ENCODE measurements at regions not wholly inside any gene's neighbourhood (a gene's known extent, or its start where the extent isn't known, plus 50 kb on each side); places are given as distances from the start of the nearest gene placed in this dataset.

DNA sequence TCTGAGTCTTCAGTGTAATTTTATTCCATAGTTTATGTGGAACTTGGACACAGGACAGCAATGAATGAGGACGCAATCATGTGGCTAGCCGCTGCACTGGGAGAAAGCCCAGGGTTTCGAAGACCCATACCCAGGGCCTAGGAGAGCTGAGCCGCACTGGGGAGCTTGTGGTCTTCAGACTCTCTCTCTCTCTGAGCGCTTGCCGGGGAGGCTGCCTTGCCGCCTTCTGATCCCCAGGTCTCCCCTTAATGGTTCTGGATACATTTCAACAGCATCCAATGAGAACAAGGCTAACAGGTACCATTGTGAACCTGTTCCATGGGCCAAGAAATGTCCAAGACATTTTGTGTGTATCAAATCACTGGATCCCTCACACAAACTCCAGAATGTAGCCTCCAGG, 383.4 kb downstream of the ICE1 start:
- TF ChIP-seq, protein P1, sequence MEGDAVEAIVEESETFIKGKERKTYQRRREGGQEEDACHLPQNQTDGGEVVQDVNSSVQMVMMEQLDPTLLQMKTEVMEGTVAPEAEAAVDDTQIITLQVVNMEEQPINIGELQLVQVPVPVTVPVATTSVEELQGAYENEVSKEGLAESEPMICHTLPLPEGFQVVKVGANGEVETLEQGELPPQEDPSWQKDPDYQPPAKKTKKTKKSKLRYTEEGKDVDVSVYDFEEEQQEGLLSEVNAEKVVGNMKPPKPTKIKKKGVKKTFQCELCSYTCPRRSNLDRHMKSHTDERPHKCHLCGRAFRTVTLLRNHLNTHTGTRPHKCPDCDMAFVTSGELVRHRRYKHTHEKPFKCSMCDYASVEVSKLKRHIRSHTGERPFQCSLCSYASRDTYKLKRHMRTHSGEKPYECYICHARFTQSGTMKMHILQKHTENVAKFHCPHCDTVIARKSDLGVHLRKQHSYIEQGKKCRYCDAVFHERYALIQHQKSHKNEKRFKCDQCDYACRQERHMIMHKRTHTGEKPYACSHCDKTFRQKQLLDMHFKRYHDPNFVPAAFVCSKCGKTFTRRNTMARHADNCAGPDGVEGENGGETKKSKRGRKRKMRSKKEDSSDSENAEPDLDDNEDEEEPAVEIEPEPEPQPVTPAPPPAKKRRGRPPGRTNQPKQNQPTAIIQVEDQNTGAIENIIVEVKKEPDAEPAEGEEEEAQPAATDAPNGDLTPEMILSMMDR (IDR thresholded peaks at IDR 0.05; ENCODE audit: extremely low read depth, missing control alignments) = no peak
- no peak for DNase-seq (ENCODE audit: low spot score)

DNA sequence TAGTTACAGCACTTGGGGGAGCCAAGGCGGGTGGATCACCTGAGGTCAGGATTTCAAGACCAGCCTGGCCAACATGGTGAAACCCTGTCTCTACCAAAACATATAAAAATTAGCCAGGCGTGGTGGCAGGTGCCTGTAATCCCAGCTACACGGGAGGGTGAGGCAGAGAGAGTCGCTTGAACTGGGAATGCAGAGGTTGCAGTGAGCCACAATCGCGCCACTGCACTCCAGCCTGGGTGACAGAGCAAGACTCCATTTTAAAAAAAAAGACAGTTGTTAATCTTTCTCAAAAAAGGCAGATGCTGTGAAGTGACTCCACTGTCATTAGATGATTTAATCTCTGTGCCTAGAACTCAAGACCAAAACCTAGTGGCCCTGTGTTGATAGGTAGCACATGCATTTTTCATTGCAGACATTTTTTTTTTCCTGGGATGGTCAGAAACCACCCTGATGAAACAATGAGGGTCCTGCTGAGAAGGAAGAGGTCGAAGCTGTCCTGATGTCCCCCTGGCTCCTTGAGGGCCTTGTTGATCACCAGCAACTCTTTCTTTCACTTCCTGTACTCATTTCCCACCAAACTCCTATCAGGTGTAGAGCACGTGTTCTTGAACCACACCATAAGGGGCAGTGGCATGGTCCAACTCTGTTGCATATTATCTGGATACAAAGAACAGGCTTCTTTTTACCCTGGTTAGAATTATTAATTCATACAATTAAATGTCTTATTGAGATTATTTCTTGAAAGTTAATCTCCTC, 382.2 kb downstream of the ICE1 start:
- no peak for DNase-seq (ENCODE audit: low spot score)
- TF ChIP-seq, protein P1 (IDR thresholded peaks at IDR 0.05; ENCODE audit: extremely low read depth, missing control alignments) = no peak

DNA sequence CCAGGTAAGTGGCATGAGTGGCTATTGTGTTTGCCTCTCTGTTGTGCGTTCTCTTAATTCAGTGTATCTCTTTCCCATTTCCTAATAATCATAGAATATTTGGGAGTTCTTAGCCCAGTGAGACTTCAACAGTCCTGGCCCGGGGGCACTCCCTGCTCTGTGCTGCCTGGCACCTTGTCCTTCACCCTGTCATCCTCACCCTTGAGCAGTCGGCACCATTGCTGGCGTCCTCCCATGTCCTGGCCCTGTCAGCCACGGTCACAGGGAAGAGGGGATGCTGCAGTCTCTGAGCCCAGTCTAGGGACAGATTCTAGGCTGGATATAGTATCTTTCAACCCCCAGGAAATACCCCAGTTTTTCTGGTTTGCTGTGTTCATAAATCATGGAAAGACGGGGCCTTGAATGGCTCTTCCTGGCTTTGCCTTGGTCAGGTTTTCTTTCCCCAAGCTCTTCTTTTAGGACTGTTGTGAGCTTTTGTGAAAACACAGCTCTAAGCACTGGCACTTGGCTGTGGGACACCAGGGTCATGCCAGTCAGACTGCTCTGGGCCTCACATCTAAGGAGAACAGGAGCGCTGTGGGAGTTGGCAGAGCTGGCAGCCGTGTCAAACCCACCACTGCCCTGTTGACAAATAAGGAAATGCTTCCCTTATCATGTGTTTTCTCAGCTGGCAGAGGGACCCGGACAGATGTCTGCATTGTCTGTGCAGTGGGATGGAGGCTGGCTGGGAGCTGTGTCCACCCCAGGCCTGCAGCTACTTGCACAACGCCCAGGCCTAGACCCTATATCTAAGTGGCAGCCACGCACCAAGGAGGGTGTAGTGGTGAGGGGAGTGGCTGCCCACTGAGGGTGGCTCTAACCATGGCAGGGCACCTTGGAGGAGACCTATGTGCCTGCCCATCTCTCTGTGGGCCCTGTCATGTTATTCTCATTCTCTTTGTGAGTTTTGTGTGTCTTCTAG, 378.6 kb downstream of the ICE1 start:
- no peak for DNase-seq (ENCODE audit: low spot score)
- TF ChIP-seq, protein P1 (IDR thresholded peaks at IDR 0.05; ENCODE audit: extremely low read depth, missing control alignments) = no peak

DNA sequence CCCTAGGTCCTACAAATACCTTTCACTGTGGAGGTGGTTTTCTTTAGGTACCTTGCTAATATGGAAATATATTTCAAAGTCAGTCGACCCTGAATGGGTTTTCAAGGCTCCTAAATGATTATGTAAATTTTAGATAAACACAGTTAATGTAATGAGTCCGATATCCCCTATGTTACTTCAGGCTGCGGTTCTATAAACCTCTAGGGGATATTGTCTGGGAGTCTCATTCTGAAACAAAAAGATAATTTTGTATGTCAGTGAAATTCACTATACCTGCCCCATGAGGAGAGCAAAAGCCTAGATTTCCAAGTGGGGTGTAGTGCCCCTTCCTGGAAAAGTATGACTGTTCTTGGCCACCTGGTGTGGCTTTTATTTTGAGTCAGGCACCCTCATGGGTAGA, 377.3 kb downstream of the ICE1 start:
- no peak for DNase-seq (ENCODE audit: low spot score)

DNA sequence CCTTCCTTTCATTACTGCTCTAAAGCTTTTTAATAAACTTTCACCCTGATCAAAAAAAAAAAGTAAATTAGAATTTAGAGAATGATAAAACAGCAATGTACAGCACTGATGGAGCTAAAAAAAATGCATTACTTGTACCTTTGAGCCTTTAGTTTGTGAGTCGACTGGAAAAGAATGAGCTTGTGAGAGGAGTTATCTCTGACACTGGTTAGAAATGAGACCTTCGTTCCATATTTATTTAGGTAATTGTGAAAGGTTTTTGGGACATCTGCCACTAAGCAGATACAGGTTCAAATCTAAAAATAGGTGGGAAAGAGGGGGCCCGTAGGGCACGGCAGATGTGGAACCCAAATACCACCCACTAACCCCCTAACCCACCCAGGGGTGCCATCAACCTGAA, 376.8 kb downstream of the ICE1 start:
- TF ChIP-seq, protein P1 (IDR thresholded peaks at IDR 0.05; ENCODE audit: extremely low read depth, missing control alignments) = no peak
- DNase-seq (ENCODE audit: low spot score) = no peak

More for the DNA sequence above, 377.3 kb downstream of the ICE1 start:
- TF ChIP-seq, protein P1 (IDR thresholded peaks at IDR 0.05; ENCODE audit: extremely low read depth, missing control alignments) = no peak

DNA sequence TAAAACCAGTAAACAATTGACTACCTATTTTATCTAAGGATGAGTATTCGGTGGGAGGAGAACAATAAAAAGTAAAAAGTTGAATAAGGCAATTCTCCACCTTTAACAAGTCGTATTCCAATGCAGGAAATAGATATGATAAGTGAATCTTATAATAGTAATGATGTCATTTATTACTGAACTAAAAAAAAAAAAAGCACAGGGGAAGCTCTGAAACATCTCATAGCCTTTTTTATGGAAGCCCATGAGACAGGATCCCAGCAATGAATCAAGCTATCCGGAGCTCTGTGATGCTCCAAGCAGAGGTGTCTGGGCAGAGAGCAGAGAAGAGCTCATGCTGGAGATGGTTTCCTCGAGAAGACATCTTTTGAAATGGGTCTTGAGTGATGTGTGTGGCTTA, 376.0 kb downstream of the ICE1 start:
- TF ChIP-seq, protein P1 (IDR thresholded peaks at IDR 0.05; ENCODE audit: extremely low read depth, missing control alignments) = no peak
- no peak for DNase-seq (ENCODE audit: low spot score)

DNA sequence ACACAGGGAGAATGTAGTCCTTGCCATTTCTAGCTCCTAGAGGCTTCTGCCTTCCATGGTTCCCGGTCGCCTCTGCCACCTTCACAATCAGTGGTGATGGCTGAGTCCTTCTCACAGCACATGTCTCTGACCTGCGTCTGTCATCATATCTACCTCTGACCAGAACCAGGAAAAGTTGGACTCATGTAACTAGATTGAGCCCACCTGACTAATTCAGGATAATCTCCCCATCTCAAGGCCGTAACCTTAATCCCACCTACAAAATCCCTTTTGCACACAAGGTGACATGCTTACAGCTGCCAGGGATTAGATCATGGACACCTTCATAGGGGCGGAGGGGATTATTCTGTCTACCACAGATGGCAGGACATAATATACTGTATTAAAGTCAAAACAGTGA, 375.6 kb downstream of the ICE1 start:
- TF ChIP-seq, protein P1 (IDR thresholded peaks at IDR 0.05; ENCODE audit: extremely low read depth, missing control alignments) = no peak
- DNase-seq (ENCODE audit: low spot score) = no peak
